Liver (tissue), 3 donors: ENCODE measurements at regions not wholly inside any gene's neighbourhood (a gene's known extent, or its start where the extent isn't known, plus 50 kb on each side); places are given as distances from the start of the nearest gene placed in this dataset.

Source experiments
- EGR1 ChIP-seq, 2 donors: IDR thresholded peaks; 2 replicates each; pipeline ENCODE4 v1.6.1; 2016 to 2018; ENCODE audit warnings: antibody characterized with exemption in 2 of 2, low read depth in 2 of 2
- GABPA ChIP-seq, 2 donors: IDR thresholded peaks in 1 of 2; conservative IDR thresholded peaks in 1 of 2; 2 replicates each; pipeline ENCODE4 v1.6.1; 2016; ENCODE audit warnings: antibody characterized with exemption in 2 of 2, mild to moderate bottlenecking in 1 of 2, moderate library complexity in 1 of 2
- JUND ChIP-seq, 2 donors: IDR thresholded peaks; 2 replicates each; pipeline ENCODE4 v1.6.1; 2016; ENCODE audit warnings: antibody characterized with exemption in 2 of 2
- RAD21 ChIP-seq, 2 donors: IDR thresholded peaks; 2 replicates each; pipeline ENCODE4 v1.6.1; 2016; ENCODE audit warnings: antibody characterized with exemption in 2 of 2, mild to moderate bottlenecking in 2 of 2
- RXRA ChIP-seq, 2 donors: IDR thresholded peaks; 2 replicates each; pipeline ENCODE4 v1.6.1; 2017 to 2018; ENCODE audit warnings: antibody characterized with exemption in 2 of 2, mild to moderate bottlenecking in 1 of 2
- SP1 ChIP-seq: IDR thresholded peaks from 2 replicates; pipeline ENCODE4 v1.6.1; 2018; ENCODE audit warnings: antibody characterized with exemption, mild to moderate bottlenecking
- YY1 ChIP-seq: IDR thresholded peaks from 2 replicates; pipeline ENCODE4 v1.6.1; 2016; ENCODE audit warnings: antibody characterized with exemption, mild to moderate bottlenecking
- TF ChIP-seq, protein P1 (sequence below): fragments of 150-350 bp; IDR thresholded peaks from 2 replicates; pipeline ENCODE4 v1.5.1; 2017; ENCODE audit warnings: improper control_type of control experiment, low read depth, low read length; ENCODE audit not compliant: missing input control
- TF ChIP-seq, protein P2 (sequence below): IDR thresholded peaks from 2 replicates; pipeline ENCODE4 v1.6.1; 2016; ENCODE audit warnings: antibody characterized with exemption
- donor health status: healthy.
- donor health status: healthy.

DNA sequence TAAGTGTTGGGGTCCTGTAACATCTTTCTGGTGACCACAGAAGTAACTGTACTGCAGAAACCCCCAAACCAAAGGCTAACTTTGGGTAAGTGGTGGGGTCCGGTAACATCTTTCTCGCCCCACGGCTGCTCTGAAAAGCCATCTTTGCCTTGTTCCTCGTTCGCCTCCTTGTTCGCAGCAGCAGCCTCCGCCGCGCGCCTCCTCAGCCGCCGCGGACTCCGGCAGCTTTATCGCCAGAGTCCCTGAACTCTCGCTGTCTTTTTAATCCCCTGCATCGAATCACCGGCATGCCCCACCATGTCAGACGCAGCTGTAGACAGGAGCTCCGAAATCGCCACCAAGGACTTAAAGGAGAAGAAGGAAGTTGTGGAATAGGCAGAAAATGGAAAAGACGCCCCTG is 316.8 kb downstream of the TUSC7 start:
- TF ChIP-seq, protein P1, sequence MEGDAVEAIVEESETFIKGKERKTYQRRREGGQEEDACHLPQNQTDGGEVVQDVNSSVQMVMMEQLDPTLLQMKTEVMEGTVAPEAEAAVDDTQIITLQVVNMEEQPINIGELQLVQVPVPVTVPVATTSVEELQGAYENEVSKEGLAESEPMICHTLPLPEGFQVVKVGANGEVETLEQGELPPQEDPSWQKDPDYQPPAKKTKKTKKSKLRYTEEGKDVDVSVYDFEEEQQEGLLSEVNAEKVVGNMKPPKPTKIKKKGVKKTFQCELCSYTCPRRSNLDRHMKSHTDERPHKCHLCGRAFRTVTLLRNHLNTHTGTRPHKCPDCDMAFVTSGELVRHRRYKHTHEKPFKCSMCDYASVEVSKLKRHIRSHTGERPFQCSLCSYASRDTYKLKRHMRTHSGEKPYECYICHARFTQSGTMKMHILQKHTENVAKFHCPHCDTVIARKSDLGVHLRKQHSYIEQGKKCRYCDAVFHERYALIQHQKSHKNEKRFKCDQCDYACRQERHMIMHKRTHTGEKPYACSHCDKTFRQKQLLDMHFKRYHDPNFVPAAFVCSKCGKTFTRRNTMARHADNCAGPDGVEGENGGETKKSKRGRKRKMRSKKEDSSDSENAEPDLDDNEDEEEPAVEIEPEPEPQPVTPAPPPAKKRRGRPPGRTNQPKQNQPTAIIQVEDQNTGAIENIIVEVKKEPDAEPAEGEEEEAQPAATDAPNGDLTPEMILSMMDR = no peak
- no peak for TF ChIP-seq YY1
- TF ChIP-seq, protein P2, sequence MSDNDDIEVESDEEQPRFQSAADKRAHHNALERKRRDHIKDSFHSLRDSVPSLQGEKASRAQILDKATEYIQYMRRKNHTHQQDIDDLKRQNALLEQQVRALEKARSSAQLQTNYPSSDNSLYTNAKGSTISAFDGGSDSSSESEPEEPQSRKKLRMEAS = no peak
- no peak for TF ChIP-seq SP1
- TF ChIP-seq EGR1 (IDR thresholded peaks at IDR 0.05; ENCODE audit: low read depth in 2 of 2) = no peak
- no peak for TF ChIP-seq RXRA (IDR thresholded peaks at IDR 0.05)
- TF ChIP-seq GABPA (IDR thresholded peaks at IDR 0.05 in 1 of 2, conservative IDR thresholded peaks at IDR 0.05 in 1 of 2) = no peak
- TF ChIP-seq RAD21 (IDR thresholded peaks at IDR 0.05) = no peak
- no peak for TF ChIP-seq JUND (IDR thresholded peaks at IDR 0.05)
